Prostate gland (tissue), 2 donors: ENCODE measurements at regions not wholly inside any gene's neighbourhood (a gene's known extent, or its start where the extent isn't known, plus 50 kb on each side); places are given as distances from the start of the nearest gene placed in this dataset.

ENCODE experiments used
- DNase-seq: peaks from one replicate; pipeline ENCODE4 v3.0.0-alpha.2; 2019; ENCODE audit warnings: low spot score
- H3K27ac ChIP-seq, 2 donors: fragments of 200-600 bp; sonication (generic); 2 replicates each; pipeline ENCODE4 v1.5.1; 2017 to 2019
- H3K27me3 ChIP-seq: fragments of 200-600 bp; sonication (generic); replicated peaks from 2 replicates; pipeline ENCODE4 v1.5.1; 2019; ENCODE audit not compliant: insufficient read depth
- H3K36me3 ChIP-seq, 2 donors: fragments of 200-600 bp; sonication (generic); 1 replicate in 1 of 2; 2 replicates in 1 of 2; pipeline versions ENCODE4 v1.5.1 to v1.8.1; 2017 to 2019
- H3K4me1 ChIP-seq: fragments of 200-600 bp; sonication (generic); replicated peaks from 2 replicates; pipeline ENCODE4 v1.5.1; 2019
- H3K4me3 ChIP-seq, 2 donors: fragments of 200-600 bp; sonication (generic); 2 replicates each; pipeline ENCODE4 v1.5.1; 2017 to 2019
- H3K9me3 ChIP-seq: fragments of 200-600 bp; sonication (generic); 2 replicates; pipeline ENCODE4 v1.5.1; 2017
- POLR2A ChIP-seq: fragments of 450-650 bp; IDR thresholded peaks from one replicate; pipeline ENCODE4 v1.6.1; 2016; ENCODE audit warnings: antibody characterized with exemption, mild to moderate bottlenecking
- POLR2AphosphoS5 ChIP-seq: sonication (generic); formaldehyde crosslinking; IDR thresholded peaks from one replicate; pipeline ENCODE4 v1.6.1; 2017; ENCODE audit warnings: antibody characterized with exemption
- WGBS: methylation state at CpG from one replicate; pipeline ENCODE4 v1.1.5; 2018; 5-methylcytosine and 5-hydroxymethylcytosine counted together
- intact Hi-C: fragments of 100-400 bp; cut with DNase I; formaldehyde crosslinking; loops from one replicate; pipeline ENCODE4 v1.14.2; 2022
- TF ChIP-seq, protein P1 (sequence below), 4 experiments: fragments of 200-600 bp in 2 of 4; fragments of 450-650 bp in 2 of 4; sonication (generic) in 2 of 4; IDR thresholded peaks; 1 replicate in 3 of 4; 2 replicates in 1 of 4; pipeline ENCODE4 v1.5.1; 2016 to 2019; ENCODE audit warnings: antibody characterized with exemption in 4 of 4, mild to moderate bottlenecking in 2 of 4, moderate library complexity in 2 of 4

DNA sequence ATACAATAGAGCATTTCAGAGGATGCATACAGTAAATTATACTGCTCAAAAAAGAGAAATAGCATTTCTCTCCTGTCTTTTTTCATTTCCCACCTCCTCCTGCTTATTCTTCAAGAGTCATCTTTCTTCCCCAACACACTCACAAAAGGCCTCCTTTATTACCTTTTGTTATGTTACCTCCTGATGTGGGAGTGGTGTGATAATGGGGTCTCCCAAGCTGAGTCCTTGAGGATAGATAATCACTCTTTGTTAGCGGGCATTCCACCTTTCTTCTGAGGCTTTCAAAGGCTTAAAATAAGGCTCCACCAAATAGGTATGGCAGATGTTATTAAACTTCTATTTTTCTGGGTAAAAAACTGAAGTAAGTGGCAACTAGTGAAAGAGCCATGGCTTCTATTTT is 159.8 kb downstream of the CPEB2 start:
- WGBS = 94% methylated on average over 1 of the region's 1 CpG

DNA sequence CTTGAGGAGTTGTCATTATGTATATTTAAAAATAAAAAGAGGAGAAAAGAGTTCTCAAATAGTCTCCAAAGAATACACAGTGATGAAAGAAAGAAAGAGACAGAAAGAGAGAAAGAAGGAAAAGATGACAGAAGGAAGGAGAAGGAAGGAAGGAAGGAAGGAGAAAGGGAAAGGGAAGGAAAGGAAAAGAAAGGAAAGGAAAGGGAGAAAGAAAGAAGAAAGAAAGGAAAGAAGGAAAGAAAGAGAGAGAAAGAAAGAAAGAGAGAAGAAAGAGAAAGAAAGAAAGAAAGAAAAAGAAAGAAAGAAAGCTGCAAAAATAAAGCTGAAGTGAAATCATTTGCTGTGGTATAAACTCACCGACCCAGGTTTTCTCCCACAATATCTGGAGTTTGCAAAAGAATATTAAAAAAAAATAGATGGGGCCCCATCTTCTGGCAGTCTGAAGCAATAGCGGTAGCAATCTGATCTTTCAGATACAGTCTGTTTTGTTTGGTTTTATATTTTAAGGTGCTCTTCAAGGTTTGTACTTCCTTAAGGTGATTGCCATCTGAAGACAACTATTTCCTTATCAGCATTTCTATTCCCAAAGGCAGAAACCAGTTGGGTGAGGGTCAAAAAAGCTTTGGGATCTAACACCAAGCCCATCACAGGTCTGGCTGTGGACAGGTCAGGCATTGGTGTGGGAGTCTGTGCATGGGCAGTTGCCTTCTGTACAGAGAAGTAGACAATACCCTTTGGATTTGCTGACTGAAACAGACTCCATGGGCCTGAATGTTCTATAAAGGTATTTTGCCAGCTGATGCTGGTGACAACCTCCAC is 160.4 kb downstream of the CPEB2 start:
- Histone ChIP-seq H3K27ac (peak overlapping the region; percentile 3), H3K4me3 (no peak overlapping the region), H3K4me1 (no peaks in the 10 kb centered on the region), H3K36me3 (no peaks in the 10 kb centered on the region), H3K27me3 (no peaks in the 10 kb centered on the region), H3K9me3 (no peaks in the 10 kb centered on the region)
- WGBS = 4% methylated on average over 2 of the region's 2 CpGs
- DNase-seq = no peak
- intact Hi-C loops = loop anchor here (2.0 kb wide), 1 partner anchor 1508 kb away; no protein-coding TSS in a partner anchor
- no peak for TF ChIP-seq POLR2A
- TF ChIP-seq, protein P1, sequence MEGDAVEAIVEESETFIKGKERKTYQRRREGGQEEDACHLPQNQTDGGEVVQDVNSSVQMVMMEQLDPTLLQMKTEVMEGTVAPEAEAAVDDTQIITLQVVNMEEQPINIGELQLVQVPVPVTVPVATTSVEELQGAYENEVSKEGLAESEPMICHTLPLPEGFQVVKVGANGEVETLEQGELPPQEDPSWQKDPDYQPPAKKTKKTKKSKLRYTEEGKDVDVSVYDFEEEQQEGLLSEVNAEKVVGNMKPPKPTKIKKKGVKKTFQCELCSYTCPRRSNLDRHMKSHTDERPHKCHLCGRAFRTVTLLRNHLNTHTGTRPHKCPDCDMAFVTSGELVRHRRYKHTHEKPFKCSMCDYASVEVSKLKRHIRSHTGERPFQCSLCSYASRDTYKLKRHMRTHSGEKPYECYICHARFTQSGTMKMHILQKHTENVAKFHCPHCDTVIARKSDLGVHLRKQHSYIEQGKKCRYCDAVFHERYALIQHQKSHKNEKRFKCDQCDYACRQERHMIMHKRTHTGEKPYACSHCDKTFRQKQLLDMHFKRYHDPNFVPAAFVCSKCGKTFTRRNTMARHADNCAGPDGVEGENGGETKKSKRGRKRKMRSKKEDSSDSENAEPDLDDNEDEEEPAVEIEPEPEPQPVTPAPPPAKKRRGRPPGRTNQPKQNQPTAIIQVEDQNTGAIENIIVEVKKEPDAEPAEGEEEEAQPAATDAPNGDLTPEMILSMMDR (IDR thresholded peaks at IDR 0.05) = peak in 3 of 4 experiments; percentile 39 to 49 (median 47)
- TF ChIP-seq POLR2AphosphoS5 = no peak

More for the DNA sequence above, 159.8 kb downstream of the CPEB2 start:
- Histone ChIP-seq H3K27ac (peak overlapping the region; percentile 3), H3K27me3 (no peaks in the 10 kb centered on the region), H3K4me1 (no peaks in the 10 kb centered on the region), H3K4me3 (no peak overlapping the region), H3K9me3 (no peaks in the 10 kb centered on the region), H3K36me3 (no peaks in the 10 kb centered on the region)
- intact Hi-C loops = loop anchor here (2.0 kb wide), 1 partner anchor 1507 kb away; no protein-coding TSS in a partner anchor
- no peak for DNase-seq
- no peak for TF ChIP-seq POLR2AphosphoS5
- TF ChIP-seq POLR2A = no peak
- TF ChIP-seq, protein P1 (IDR thresholded peaks at IDR 0.05) = no peak

DNA sequence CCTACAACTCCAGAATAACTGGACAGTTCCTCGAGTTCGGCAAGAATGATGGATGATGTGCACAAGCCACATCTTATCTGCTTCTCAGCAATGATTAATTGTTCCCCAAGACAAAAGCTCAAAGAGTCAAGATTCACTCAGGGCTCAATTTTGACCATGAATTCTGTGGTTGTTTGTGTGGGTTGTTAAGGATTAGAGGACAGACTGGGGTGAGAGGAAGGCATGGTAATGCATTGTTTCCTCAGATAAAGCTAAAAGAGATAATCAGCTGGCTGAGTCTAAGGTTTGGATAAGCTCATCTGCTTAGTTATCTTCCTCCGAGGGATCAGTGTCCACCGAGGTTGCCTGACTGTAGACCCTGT is 161.0 kb downstream of the CPEB2 start:
- H3K4me3 ChIP-seq = no peak overlapping the region
- H3K4me1 ChIP-seq = no peaks in the 10 kb centered on the region
- H3K27ac ChIP-seq = no peak overlapping the region
- no peaks in the 10 kb centered on the region for H3K9me3 ChIP-seq
- no peaks in the 10 kb centered on the region for H3K36me3 ChIP-seq
- intact Hi-C loops = loop anchor here (2.0 kb wide), 1 partner anchor 1508 kb away; no protein-coding TSS in a partner anchor
- no peaks in the 10 kb centered on the region for H3K27me3 ChIP-seq
- no peak for DNase-seq
- whole genome bisulfite sequencing = 54% methylated on average over 4 of the region's 4 CpGs
- TF ChIP-seq POLR2A = no peak
- TF ChIP-seq, protein P1 (IDR thresholded peaks at IDR 0.05) = no peak

DNA sequence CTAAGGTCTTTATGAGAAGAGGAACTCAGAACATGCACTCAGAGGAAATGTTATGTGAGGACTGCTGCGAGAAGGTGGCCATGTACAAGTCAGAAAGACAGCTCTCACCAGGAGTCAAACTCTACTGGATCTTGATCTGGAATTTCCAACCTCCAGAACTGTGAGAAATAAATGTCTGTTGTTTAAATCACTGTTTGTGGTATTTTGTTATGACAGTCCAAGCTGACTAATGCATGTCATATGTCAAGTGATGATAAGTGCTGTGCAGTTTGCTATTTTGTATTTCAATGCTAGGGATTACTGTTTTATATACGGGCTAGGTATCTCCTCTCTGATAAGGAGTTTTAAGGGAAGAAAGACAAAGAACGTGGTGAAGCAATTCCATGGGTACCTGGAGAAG is 162.3 kb downstream of the CPEB2 start:
- WGBS = 84% methylated on average over 3 of the region's 3 CpGs
- TF ChIP-seq, protein P1 (IDR thresholded peaks at IDR 0.05) = no peak
- no peak for TF ChIP-seq POLR2A
- TF ChIP-seq POLR2AphosphoS5 = no peak

DNA sequence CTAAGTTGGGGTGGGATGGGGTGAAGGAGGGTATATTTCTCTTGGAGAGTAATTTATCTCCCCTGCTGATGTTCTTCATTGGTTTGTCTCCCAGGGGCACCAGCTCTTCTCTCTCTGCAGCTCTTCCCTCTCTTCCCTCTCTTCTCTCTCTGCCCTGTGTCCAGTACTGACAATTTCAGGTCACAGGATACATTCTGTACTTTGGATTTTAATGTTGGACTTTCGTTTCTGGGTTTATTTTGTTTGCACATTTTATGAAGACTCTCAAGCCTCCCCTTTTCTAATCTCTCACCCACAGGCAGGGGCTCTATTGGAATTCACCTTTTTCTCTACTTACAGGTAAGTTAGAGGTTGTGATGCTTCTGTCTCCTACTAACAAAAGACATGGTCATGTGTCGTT is 165.5 kb downstream of the CPEB2 start:
- Histone ChIP-seq H3K27ac (peak overlapping the region in 1 of 2 donors; percentile 61), H3K9me3 (no peaks in the 10 kb centered on the region), H3K4me3 (no peak overlapping the region), H3K4me1 (no peaks in the 10 kb centered on the region), H3K36me3 (no peaks in the 10 kb centered on the region), H3K27me3 (no peaks in the 10 kb centered on the region)
- intact Hi-C loops = no loop called here
- 25% methylated on average over 2 of the region's 2 CpGs for WGBS
- DNase-seq = no peak
- TF ChIP-seq POLR2A = no peak
- TF ChIP-seq, protein P1 (IDR thresholded peaks at IDR 0.05) = no peak
- no peak for TF ChIP-seq POLR2AphosphoS5

More for the DNA sequence above, 162.3 kb downstream of the CPEB2 start:
- no peak for DNase-seq
- Histone ChIP-seq H3K4me1 (no peaks in the 10 kb centered on the region), H3K27ac (no peak overlapping the region), H3K4me3 (no peak overlapping the region), H3K27me3 (no peaks in the 10 kb centered on the region), H3K36me3 (no peaks in the 10 kb centered on the region), H3K9me3 (no peaks in the 10 kb centered on the region)
- intact Hi-C loops = no loop called here
